Stimulated activated CD4-positive, alpha-beta T cell treated with anti-CD3 and anti-CD28 coated beads, Interleukin-4, amount 100 ng/mL, for 4 hours (primary cell): ENCODE measurements at regions not wholly inside any gene's neighbourhood (a gene's known extent, or its start where the extent isn't known, plus 50 kb on each side); places are given as distances from the start of the nearest gene placed in this dataset.

Source experiments
- DNase-seq, 2 experiments: peaks; one replicate each; pipeline ENCODE4 v3.0.0-alpha.2; 2020

- no peak for DNase-seq
Measured at GRCh38 chr4:60221866-60222265, 978.3 kb upstream of the ADGRL3 start.

DNA sequence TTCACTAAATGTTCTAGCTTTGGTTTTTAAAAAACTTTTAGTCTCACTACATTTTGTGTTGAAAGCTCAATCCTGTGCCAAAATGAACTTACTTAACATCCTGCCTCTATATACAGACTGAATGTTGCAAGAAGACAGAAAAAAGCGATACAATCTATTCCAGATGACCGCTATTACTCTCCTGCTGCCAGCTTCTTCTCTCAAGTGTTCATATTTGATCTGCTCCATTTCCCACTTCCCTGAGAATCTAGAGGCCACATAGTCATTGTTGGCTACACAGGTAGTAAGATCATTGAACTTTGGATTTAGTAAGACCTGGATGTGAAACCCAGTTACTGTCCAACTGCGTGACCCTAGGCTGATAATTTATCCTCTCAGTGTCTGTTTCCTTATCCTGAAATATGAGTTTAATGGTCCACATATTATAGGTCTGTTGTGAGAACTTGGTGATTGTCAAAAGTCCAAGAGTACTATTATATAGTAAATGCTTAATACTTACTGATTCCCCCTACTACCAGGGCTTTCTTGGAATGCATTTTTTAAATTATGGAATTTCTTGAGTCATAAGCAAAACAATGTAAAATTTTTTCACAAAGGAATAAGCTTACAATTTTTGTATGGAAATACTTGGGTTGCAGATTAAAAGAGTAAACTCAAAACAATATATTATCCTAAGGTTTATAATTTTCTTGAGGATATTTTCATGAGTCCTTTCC, 976.8 kb upstream of the ADGRL3 start:
- no peak for DNase-seq

DNA sequence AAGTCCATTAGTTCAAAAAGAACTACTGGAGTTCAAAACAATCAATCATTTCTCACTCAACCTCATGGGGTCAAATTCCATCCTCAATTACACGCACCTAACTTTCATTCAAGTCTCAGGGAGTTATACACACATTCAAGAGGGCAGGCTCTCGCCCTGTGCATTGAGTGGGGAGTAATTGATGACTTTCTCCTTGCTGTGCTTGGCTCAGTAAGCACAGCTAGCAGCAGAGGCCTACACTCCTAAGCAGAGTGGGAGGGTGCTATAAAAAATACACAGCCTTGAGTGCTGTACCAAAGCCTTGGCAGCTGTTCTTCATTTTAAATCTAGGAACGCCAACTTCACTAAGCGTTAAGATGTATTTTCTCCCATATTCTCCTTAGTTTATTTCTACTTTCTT, 958.3 kb upstream of the ADGRL3 start:
- DNase-seq = no peak

GRCh38 chr4:60249784-60250183, 950.3 kb upstream of the ADGRL3 start:
- no peak for DNase-seq

GRCh38 chr4:60250657-60251056, 949.5 kb upstream of the ADGRL3 start:
- DNase-seq = no peak

- no peak for DNase-seq
Measured at GRCh38 chr4:60259781-60260180, 940.3 kb upstream of the ADGRL3 start.

DNA sequence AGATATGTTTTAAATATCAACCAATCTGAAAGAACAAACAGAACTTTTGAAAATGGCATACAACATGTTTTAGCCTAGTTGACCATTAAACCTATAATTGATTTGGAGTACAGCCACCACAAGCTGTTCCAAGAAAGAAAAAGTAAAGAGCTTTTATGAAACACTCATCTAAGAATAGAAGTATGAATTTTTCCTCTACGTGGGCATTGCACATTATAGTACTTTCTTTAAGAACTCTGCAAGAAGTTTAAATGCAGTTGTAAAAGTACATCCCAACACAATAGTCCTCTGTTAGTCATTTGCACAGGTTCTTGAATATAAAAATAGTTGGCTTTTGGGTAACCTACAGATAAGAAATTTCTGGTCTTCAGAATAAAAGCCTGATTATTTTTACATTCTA, 933.6 kb upstream of the ADGRL3 start:
- DNase-seq = no peak

GRCh38 chr4:60296386-60296785, 903.7 kb upstream of the ADGRL3 start:
- no peak for DNase-seq

DNA sequence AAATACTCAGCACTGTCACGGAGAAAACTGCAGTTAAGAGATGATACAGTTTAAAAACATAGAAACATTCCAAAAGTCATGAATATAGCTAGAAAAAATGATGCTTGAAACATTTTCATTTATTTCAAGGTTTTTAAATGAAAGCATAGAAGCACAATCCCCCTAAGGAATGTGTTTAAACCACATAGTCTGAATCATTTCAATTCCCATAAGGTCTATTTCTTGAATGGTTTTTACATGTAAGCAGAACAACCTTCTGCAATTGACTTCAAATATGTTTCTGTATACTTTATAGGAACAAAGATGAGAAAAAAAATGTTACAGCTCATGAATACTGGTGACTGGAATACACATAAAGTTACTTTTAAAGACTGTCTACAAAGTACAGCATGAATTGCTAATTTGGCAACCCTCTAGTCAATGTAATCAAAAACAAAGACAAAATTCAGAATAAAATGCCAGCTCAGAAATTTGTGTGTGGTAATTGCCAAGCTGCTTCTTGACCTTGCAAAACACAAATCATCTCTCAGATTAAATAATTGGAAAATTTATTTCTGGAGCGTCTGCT, 886.4 kb upstream of the ADGRL3 start:
- no peak for DNase-seq

- DNase-seq = no peak
Measured at GRCh38 chr4:60314416-60314815, 885.7 kb upstream of the ADGRL3 start.

DNA sequence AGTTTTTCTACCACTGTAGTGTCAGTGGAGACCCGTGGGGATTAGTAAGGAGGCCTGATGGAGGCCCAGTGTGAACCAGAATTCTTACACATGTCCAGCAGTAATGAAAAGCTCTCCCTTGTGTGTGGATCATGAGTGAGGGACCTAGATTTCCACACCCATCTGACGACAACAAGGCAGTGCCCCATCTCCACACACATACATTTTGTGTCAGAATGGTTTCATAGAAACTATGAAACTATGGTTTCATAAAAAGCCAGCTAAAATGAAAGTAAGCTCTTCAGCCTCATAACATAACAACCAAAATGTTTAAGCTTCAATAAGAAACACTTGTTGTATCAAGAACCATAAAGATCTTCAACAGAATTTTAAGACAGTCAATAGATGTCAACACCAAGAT, 884.5 kb upstream of the ADGRL3 start:
- DNase-seq = no peak

DNA sequence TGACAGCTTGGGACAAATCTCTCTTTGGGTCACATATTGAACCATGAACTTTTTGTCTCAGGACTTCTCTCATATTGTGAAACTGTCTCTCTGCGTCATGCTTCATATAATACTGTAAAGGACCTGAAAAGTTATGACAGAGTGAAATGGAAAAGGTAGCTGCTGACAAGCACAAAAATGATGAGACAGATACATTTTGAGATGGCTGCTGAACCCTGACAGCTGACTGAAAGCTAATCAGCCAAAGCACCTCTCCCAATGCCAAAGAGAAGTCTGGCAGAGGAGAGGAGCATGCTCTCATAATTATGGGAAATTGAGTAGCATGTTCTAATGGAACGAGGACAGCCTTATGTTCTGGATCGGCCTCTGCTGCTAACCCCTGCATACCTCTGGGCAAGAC, 873.4 kb upstream of the ADGRL3 start:
- no peak for DNase-seq

DNA sequence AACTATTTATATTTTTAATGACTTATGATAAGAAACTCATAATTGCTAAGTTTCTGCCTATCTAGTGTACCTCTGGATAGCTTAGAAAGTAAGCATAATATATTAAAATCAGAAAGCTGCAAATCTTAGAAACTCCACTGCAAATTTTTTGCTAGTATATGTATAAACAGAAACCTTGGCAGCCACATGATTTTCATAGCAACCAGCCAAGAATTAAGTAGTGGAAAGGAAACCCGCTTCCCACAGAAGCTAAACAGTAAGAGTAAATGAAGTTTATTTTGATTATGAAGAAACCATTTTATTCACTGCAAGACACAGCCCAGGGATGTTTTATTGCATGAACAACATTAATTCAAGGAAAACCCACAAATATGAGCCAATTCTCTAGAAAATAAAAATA, 872.5 kb upstream of the ADGRL3 start:
- DNase-seq = no peak

DNA sequence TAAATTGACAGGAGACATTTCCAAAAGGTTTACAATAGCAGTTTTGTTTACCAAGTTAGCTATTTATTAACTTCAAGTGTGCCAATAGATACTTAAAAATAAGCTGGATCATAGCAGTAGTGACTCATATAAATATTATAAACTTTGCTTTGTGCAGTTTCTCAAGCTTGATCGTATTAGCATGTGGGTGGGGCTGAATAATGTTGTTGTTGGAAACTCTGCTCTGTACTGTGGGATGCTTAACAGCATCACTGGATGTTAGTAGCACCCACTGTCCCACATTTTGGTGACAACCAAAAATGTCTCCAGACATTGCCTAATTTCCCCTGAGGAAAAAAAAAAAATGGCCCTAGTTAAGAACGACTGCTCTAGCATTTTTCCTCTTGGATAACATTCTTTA, 855.2 kb upstream of the ADGRL3 start:
- no peak for DNase-seq

- DNase-seq = no peak
Measured at GRCh38 chr4:60345392-60345791, 854.7 kb upstream of the ADGRL3 start.

- no peak for DNase-seq
Measured at GRCh38 chr4:60359746-60360367, 840.3 kb upstream of the ADGRL3 start.

GRCh38 chr4:60365176-60365575, 835.0 kb upstream of the ADGRL3 start:
- no peak for DNase-seq

GRCh38 chr4:60366661-60367060, 833.5 kb upstream of the ADGRL3 start:
- no peak for DNase-seq

DNA sequence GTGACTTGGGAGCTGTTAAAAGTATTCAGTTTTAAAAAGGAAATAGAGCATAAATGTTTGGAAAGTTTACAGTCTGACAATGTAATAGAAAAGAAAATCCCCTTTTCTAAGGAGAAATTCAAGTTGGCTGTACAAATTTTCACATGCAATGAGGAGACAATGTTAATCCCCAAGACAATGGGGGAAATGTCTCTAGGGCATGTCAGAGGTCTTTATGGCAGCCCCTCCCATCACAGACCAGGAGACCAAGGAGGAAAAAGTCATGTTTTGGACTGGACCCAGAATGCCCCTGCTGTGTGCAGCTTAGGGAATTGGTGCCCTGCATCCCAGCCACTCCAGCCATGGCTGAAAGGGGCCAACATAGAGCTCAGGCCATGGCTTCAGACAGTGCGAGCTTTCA, 831.1 kb upstream of the ADGRL3 start:
- no peak for DNase-seq

GRCh38 chr4:60378010-60378409, 822.1 kb upstream of the ADGRL3 start:
- DNase-seq = no peak

DNA sequence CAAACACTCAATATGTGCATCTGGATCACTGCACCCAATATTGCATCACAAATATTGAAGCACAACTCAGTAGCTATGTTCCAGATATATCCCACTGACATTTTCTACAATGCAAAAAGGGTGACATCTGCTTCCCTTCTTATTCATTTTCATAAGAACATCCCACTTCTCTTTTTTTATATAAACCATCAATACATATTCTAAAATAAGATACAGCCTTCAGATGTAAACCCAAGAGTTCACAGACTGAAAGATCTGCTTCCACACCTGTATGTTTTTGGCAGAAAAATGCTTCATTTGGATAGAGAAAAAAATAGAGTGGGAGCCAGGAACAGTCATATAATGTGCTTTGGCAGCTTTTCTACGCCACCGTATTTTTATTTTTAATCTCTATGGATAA, 815.6 kb upstream of the ADGRL3 start:
- no peak for DNase-seq

DNA sequence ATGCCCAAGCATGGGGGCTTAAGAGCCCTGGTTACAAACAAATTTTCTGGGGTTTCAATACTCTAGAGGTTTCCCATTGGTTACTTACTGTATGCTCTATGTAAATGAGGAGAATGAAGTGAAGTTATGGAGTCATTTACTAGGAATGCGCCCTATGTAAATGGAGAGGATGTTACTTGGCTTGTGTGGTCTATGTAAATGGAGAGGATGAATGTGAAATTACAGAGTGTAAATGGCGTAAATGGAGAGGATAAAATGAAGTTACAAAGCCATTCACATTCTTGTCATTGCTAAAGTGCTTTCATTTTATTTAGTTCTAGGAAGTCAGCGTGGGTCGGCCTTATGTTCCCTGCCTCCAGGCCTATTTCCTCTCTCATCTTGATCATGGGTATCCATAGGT, 810.5 kb upstream of the ADGRL3 start:
- DNase-seq = no peak

GRCh38 chr4:60396341-60397049, 803.6 kb upstream of the ADGRL3 start:
- DNase-seq = no peak

DNA sequence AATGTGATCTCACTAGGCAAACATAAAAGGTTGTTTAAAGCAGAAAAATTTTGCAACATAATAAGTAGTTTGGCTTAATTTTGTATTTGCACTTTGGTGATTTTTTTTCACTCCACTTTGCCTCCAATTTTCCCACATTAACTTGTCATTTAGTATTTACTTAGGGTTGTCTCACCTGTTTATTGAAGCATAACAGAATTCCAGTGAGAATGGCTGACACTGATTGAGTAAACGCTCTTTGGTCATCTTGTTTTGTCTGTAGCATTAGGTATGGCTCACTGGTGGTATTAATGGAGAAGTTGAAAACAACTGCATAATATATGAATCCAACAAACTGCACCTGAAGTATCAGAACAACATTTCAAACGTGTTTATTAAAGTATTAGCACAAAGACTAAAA, 799.5 kb upstream of the ADGRL3 start:
- DNase-seq = no peak
